Testis (tissue), 2 donors: ENCODE measurements at regions not wholly inside any gene's neighbourhood (a gene's known extent, or its start where the extent isn't known, plus 50 kb on each side); places are given as distances from the start of the nearest gene placed in this dataset.

Source experiments
- CTCF ChIP-seq, 3 experiments: fragments of 450-650 bp in 2 of 3; fragments of 200-600 bp in 1 of 3; sonication (generic) in 1 of 3; IDR thresholded peaks; one replicate each; pipeline ENCODE4 v1.5.1; 2016 to 2019; ENCODE audit warnings: antibody characterized with exemption in 3 of 3, mild to moderate bottlenecking in 2 of 3, moderate library complexity in 1 of 3
- POLR2A ChIP-seq: fragments of 450-650 bp; IDR thresholded peaks from one replicate; pipeline ENCODE4 v1.6.1; 2017; ENCODE audit warnings: antibody characterized with exemption, mild to moderate bottlenecking, moderate library complexity

- TF ChIP-seq CTCF (IDR thresholded peaks at IDR 0.05), result no peak
- no peak for TF ChIP-seq POLR2A
Measured at GRCh38 chr7:80008039-80008438, 126.6 kb upstream of the GNAI1 start.
